ENCODE measurements at regions not wholly inside any gene's neighbourhood (a gene's known extent, or its start where the extent isn't known, plus 50 kb on each side); places are given as distances from the start of the nearest gene placed in this dataset.

GRCh38 chr10:91012502-91012901 lies 91.6 kb upstream of the ANKRD1 start:
- TF ChIP-seq CTCF (IDR thresholded peaks at IDR 0.05) = no peak
- no peak for TF ChIP-seq ZFX (IDR thresholded peaks at IDR 0.05; ENCODE audit: borderline replicate concordance)
